IPS-18a (cell line): ENCODE measurements at regions not wholly inside any gene's neighbourhood (a gene's known extent, or its start where the extent isn't known, plus 50 kb on each side); places are given as distances from the start of the nearest gene placed in this dataset.
"Not testable (repeated sequence)": the region's sequence is repeated elsewhere in the genome, so short reads cannot be mapped to it uniquely, and the experiment has no call there.

Experiments
- H3K27ac ChIP-seq: one replicate; pipeline ENCODE4 v1.5.1; 2013; ENCODE audit warnings: low read length
- H3K27me3 ChIP-seq: one replicate; pipeline ENCODE4 v1.6.1; 2013; ENCODE audit warnings: mild to moderate bottlenecking, low read length; ENCODE audit not compliant: control insufficient read depth, insufficient read depth
- H3K36me3 ChIP-seq: one replicate; pipeline ENCODE4 v1.6.1; 2013; ENCODE audit warnings: low read depth, low read length; ENCODE audit not compliant: control insufficient read depth
- H3K4me1 ChIP-seq: one replicate; pipeline ENCODE4 v1.6.1; 2013; ENCODE audit warnings: low read depth, low read length; ENCODE audit not compliant: control insufficient read depth
- H3K4me3 ChIP-seq: one replicate; pipeline ENCODE4 v1.5.1; 2013; ENCODE audit warnings: low read length
- H3K9ac ChIP-seq: one replicate; pipeline ENCODE4 v1.6.1; 2013; ENCODE audit warnings: mild to moderate bottlenecking, low read length, moderate library complexity
- H3K9me3 ChIP-seq: one replicate; pipeline ENCODE4 v1.6.1; 2013; ENCODE audit warnings: low read depth, low read length; ENCODE audit not compliant: control insufficient read depth

- H3K36me3 ChIP-seq, H3K4me1 ChIP-seq, H3K9ac ChIP-seq, H3K4me3 ChIP-seq, H3K27ac ChIP-seq, H3K9me3 ChIP-seq, H3K27me3 ChIP-seq: not testable (repeated sequence)
These were observed 190.7 kb upstream of the VIPR2 start for GRCh38 chr7:159335181-159335926.

GRCh38 chr7:159332854-159333479 is 188.3 kb upstream of the VIPR2 start:
- not testable (repeated sequence) for H3K9ac ChIP-seq, H3K27me3 ChIP-seq, H3K27ac ChIP-seq, H3K4me3 ChIP-seq, H3K36me3 ChIP-seq, H3K4me1 ChIP-seq
- H3K9me3 ChIP-seq, result peaks cover 18% of the 10 kb centered on the region

- no peak overlapping the region for H3K4me3 ChIP-seq
- no peaks in the 10 kb centered on the region for H3K27me3 ChIP-seq
- H3K9ac ChIP-seq, result no peak overlapping the region
- H3K27ac ChIP-seq, result no peak overlapping the region
- H3K9me3 ChIP-seq, result peaks cover 24% of the 10 kb centered on the region
- H3K36me3 ChIP-seq, result no peaks in the 10 kb centered on the region
- H3K4me1 ChIP-seq, result no peaks in the 10 kb centered on the region
These were observed 186.8 kb upstream of the VIPR2 start for GRCh38 chr7:159331462-159331861.

- H3K9me3 ChIP-seq, result peaks cover 32% of the 10 kb centered on the region
These were observed 185.2 kb upstream of the VIPR2 start for GRCh38 chr7:159329818-159330378.

GRCh38 chr7:159328096-159328495 is 183.4 kb upstream of the VIPR2 start:
- Histone ChIP-seq H3K9ac (no peak overlapping the region), H3K4me1 (no peaks in the 10 kb centered on the region), H3K9me3 (peaks cover 38% of the 10 kb centered on the region), H3K27me3 (no peaks in the 10 kb centered on the region), H3K4me3 (no peak overlapping the region), H3K27ac (no peak overlapping the region), H3K36me3 (no peaks in the 10 kb centered on the region)

More at GRCh38 chr7:159329818-159330378, 185.2 kb upstream of the VIPR2 start:
- no peak overlapping the region for H3K27ac ChIP-seq
- H3K9ac ChIP-seq, result no peak overlapping the region
- H3K36me3 ChIP-seq, result no peaks in the 10 kb centered on the region
- no peaks in the 10 kb centered on the region for H3K4me1 ChIP-seq
- H3K27me3 ChIP-seq, result no peaks in the 10 kb centered on the region
- H3K4me3 ChIP-seq, result no peak overlapping the region

- no peaks in the 10 kb centered on the region for H3K36me3 ChIP-seq
- H3K27me3 ChIP-seq, result no peaks in the 10 kb centered on the region
- H3K27ac ChIP-seq, result no peak overlapping the region
- H3K9me3 ChIP-seq, result peaks cover 30% of the 10 kb centered on the region
- no peaks in the 10 kb centered on the region for H3K4me1 ChIP-seq
- no peak overlapping the region for H3K9ac ChIP-seq
- no peak overlapping the region for H3K4me3 ChIP-seq
These were observed 178.7 kb upstream of the VIPR2 start for GRCh38 chr7:159323359-159323758.

GRCh38 chr7:159321278-159321677 is 176.6 kb upstream of the VIPR2 start:
- Histone ChIP-seq H3K4me1 (no peaks in the 10 kb centered on the region), H3K36me3 (no peaks in the 10 kb centered on the region), H3K9me3 (peaks cover 20% of the 10 kb centered on the region), H3K27ac (no peak overlapping the region), H3K4me3 (no peak overlapping the region), H3K27me3 (no peaks in the 10 kb centered on the region), H3K9ac (no peak overlapping the region)

- Histone ChIP-seq H3K4me3 (no peak overlapping the region), H3K9me3 (peaks cover 7% of the 10 kb centered on the region), H3K36me3 (no peaks in the 10 kb centered on the region)
These were observed 174.2 kb upstream of the VIPR2 start for GRCh38 chr7:159318682-159319351.

GRCh38 chr7:159317294-159317693 is 172.6 kb upstream of the VIPR2 start:
- Histone ChIP-seq H3K4me1 (no peaks in the 10 kb centered on the region), H3K9me3 (peaks cover 7% of the 10 kb centered on the region), H3K27me3 (no peaks in the 10 kb centered on the region), H3K9ac (no peak overlapping the region), H3K4me3 (no peak overlapping the region), H3K27ac (no peak overlapping the region), H3K36me3 (no peaks in the 10 kb centered on the region)

More at GRCh38 chr7:159318682-159319351, 174.2 kb upstream of the VIPR2 start:
- Histone ChIP-seq H3K27me3 (no peaks in the 10 kb centered on the region), H3K9ac (no peak overlapping the region), H3K27ac (no peak overlapping the region), H3K4me1 (no peaks in the 10 kb centered on the region)

GRCh38 chr7:159311172-159311494 is 166.5 kb upstream of the VIPR2 start:
- H3K27me3 ChIP-seq, result no peaks in the 10 kb centered on the region
- no peak overlapping the region for H3K4me3 ChIP-seq
- H3K36me3 ChIP-seq, result no peaks in the 10 kb centered on the region
- H3K27ac ChIP-seq, result no peak overlapping the region
- no peaks in the 10 kb centered on the region for H3K4me1 ChIP-seq
- no peaks in the 10 kb centered on the region for H3K9me3 ChIP-seq
- H3K9ac ChIP-seq, result no peak overlapping the region

- Histone ChIP-seq H3K27ac (no peak overlapping the region), H3K27me3 (no peaks in the 10 kb centered on the region), H3K4me1 (no peaks in the 10 kb centered on the region), H3K9me3 (no peaks in the 10 kb centered on the region), H3K36me3 (no peaks in the 10 kb centered on the region), H3K4me3 (no peak overlapping the region), H3K9ac (no peak overlapping the region)
These were observed 165.9 kb upstream of the VIPR2 start for GRCh38 chr7:159310457-159311171.
